ENCODE measurements at regions not wholly inside any gene's neighbourhood (a gene's known extent, or its start where the extent isn't known, plus 50 kb on each side); places are given as distances from the start of the nearest gene placed in this dataset.

GRCh38 chr12:61920230-61920629 is 340.0 kb upstream of the USP15 start:
- ChIA-PET CTCF (ENCODE audit: low intra/inter-chr PET ratio) (no interaction called here), POLR2A (no interaction called here)
- Histone ChIP-seq H3K9me3 (replicated peaks; ENCODE audit: control insufficient read depth, insufficient read depth, low read depth, low read length) (no peaks in the 10 kb centered on the region), H3K9me1 (ENCODE audit: control insufficient read depth, insufficient read depth, low read length) (no peaks in the 10 kb centered on the region), H4K20me1 (replicated peaks; ENCODE audit: control insufficient read depth, insufficient read depth, low read length) (no peaks in the 10 kb centered on the region), H2AFZ (ENCODE audit: low read depth, low read length) (no peak overlapping the region), H3K9ac (ENCODE audit: insufficient read depth in 1 of 2, low read depth in 2 of 2, low read length in 2 of 2) (no peak overlapping the region), H3K4me3 (no peak overlapping the region), H3K4me2 (ENCODE audit: insufficient read depth, low read length) (no peak overlapping the region), H3K27me3 (ENCODE audit: control insufficient read depth in 2 of 2, insufficient read depth in 2 of 2, low read length in 2 of 2) (no peaks in the 10 kb centered on the region), H3K79me2 (ENCODE audit: control insufficient read depth, insufficient read depth, low read length) (no peaks in the 10 kb centered on the region), H3K27ac (ENCODE audit: extremely low read depth, low read depth, low read length) (no peak overlapping the region), H3K36me3 (ENCODE audit: control insufficient read depth, insufficient read depth, low read length) (no peaks in the 10 kb centered on the region), H3K4me1 (replicated peaks in 1 of 2; ENCODE audit: control insufficient read depth in 2 of 2, insufficient read depth in 2 of 2, low read length in 2 of 2) (no peaks in the 10 kb centered on the region)
- intact Hi-C loops (cut with micrococcal nuclease), result no loop called here
- no peak for DNase-seq (ENCODE audit: extremely low read depth in 1 of 4, low spot score in 3 of 4)
- TF ChIP-seq RAD21 (CRISPR knock-in tag; conservative IDR thresholded peaks at IDR 0.05 in 1 of 2, IDR thresholded peaks at IDR 0.05 in 1 of 2) (no peak), USF2 (CRISPR knock-in tag; IDR thresholded peaks at IDR 0.05) (no peak), CBFB (CRISPR knock-in tag; IDR thresholded peaks at IDR 0.05) (no peak), SREBF2 (CRISPR knock-in tag; IDR thresholded peaks at IDR 0.05) (no peak), RAD51 (IDR thresholded peaks at IDR 0.05; ENCODE audit: borderline replicate concordance, low read depth) (no peak), XRCC5 (IDR thresholded peaks at IDR 0.05; ENCODE audit: low read depth, low read length) (no peak), CTBP1 (IDR thresholded peaks at IDR 0.05; ENCODE audit: borderline replicate concordance) (no peak), HLTF (IDR thresholded peaks at IDR 0.05) (no peak), SRSF1 (IDR thresholded peaks at IDR 0.05; ENCODE audit: low read depth, low read length) (no peak), ZBTB5 (IDR thresholded peaks at IDR 0.05) (no peak), GABPB2 (CRISPR knock-in tag; conservative IDR thresholded peaks at IDR 0.05) (no peak), ZNF717 (CRISPR knock-in tag; IDR thresholded peaks at IDR 0.05) (no peak), U2AF2 (optimal IDR thresholded peaks at IDR 0.05; ENCODE audit: low read depth, low read length) (no peak), ZC3H11A (IDR thresholded peaks at IDR 0.05; ENCODE audit: low read depth, low read length) (no peak), CEBPB (tag; IDR thresholded peaks at IDR 0.05) (no peak), POLR2AphosphoS2 (IDR thresholded peaks at IDR 0.05; ENCODE audit: low read length) (no peak), POLR3G (IDR thresholded peaks at IDR 0.05; ENCODE audit: extremely low read depth, insufficient read length, insufficient replicate concordance) (no peak)
- TF ChIP-seq, protein P1, sequence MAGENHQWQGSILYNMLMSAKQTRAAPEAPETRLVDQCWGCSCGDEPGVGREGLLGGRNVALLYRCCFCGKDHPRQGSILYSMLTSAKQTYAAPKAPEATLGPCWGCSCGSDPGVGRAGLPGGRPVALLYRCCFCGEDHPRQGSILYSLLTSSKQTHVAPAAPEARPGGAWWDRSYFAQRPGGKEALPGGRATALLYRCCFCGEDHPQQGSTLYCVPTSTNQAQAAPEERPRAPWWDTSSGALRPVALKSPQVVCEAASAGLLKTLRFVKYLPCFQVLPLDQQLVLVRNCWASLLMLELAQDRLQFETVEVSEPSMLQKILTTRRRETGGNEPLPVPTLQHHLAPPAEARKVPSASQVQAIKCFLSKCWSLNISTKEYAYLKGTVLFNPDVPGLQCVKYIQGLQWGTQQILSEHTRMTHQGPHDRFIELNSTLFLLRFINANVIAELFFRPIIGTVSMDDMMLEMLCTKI (IDR thresholded peaks at IDR 0.05; ENCODE audit: partially characterized antibody), result no peak
- no peak for FAIRE-seq
- 0% methylated on average over 1 of the region's 1 CpG for WGBS (ENCODE audit: insufficient coverage, low coverage, missing lambda C conversion rate)
- ATAC-seq, result no peak
- BruUV-seq (replicated peaks), result no TSS peak
- in situ Hi-C loops (cut with MboI), result no loop called here

Measured in K562 (cell line).